PC-9 (cell line): ENCODE measurements at regions not wholly inside any gene's neighbourhood (a gene's known extent, or its start where the extent isn't known, plus 50 kb on each side); places are given as distances from the start of the nearest gene placed in this dataset.

Experiments used
- BruUV-seq: library from RNA; stranded (reverse); fragments of 400-500 nt; replicated peaks from 2 replicates; lab custom pipeline; 2021; lab: Mats Ljungman, UMichigan
- CTCF ChIA-PET: fragments of 300-600 bp; sonication (Branson Sonifier 250); formaldehyde crosslinking; loops from one replicate; lab custom pipeline; 2022; ENCODE audit warnings: antibody characterized with exemption; lab: Charles Lee
- POLR2A ChIA-PET: fragments of 300-600 bp; sonication (Branson Sonifier 250); formaldehyde crosslinking; loops from one replicate; lab custom pipeline; 2022; ENCODE audit warnings: antibody characterized with exemption; ENCODE audit not compliant: unreplicated experiment; lab: Charles Lee
- DNase-seq, 2 experiments: peaks; one replicate each; pipeline versions ENCODE4 v3.0.0 to v3.0.0-alpha.2; 2015 to 2022; ENCODE audit warnings: mixed read lengths in 1 of 2
- H2AFZ ChIP-seq: fragments of 200-600 bp; sonication (generic); 2 replicates; pipeline ENCODE4 v1.8.1; 2017; ENCODE audit warnings: antibody characterized with exemption
- H3F3A ChIP-seq: fragments of 200-600 bp; sonication (generic); 2 replicates; pipeline ENCODE4 v1.8.1; 2017; ENCODE audit warnings: antibody characterized with exemption, mild to moderate bottlenecking, low read depth; ENCODE audit not compliant: insufficient read depth
- H3K27ac ChIP-seq: fragments of 200-600 bp; sonication (generic); 2 replicates; pipeline ENCODE4 v1.6.1; 2016; ENCODE audit warnings: mixed run types
- H3K27me3 ChIP-seq: fragments of 200-600 bp; sonication (generic); 2 replicates; pipeline ENCODE4 v1.6.1; 2016; ENCODE audit warnings: low read depth, mixed run types; ENCODE audit not compliant: insufficient read depth
- H3K36me3 ChIP-seq: fragments of 200-600 bp; sonication (generic); 2 replicates; pipeline ENCODE4 v1.6.1; 2016; ENCODE audit warnings: low read depth, mixed run types
- H3K4me1 ChIP-seq: fragments of 200-600 bp; sonication (generic); replicated peaks from 2 replicates; pipeline ENCODE4 v1.6.1; 2016; ENCODE audit warnings: mixed run types; ENCODE audit not compliant: insufficient read depth
- H3K4me2 ChIP-seq: fragments of 200-600 bp; sonication (generic); 2 replicates; pipeline ENCODE4 v1.6.1; 2017; ENCODE audit warnings: mixed run types
- H3K4me3 ChIP-seq: fragments of 200-600 bp; sonication (generic); 2 replicates; pipeline ENCODE4 v1.6.1; 2016; ENCODE audit warnings: mixed run types
- H3K79me2 ChIP-seq: fragments of 200-600 bp; sonication (generic); 2 replicates; pipeline ENCODE4 v1.6.1; 2017; ENCODE audit warnings: low read depth, mixed run types
- H3K9me2 ChIP-seq: fragments of 200-600 bp; sonication (generic); 2 replicates; pipeline ENCODE4 v1.8.1; 2017; ENCODE audit warnings: mild to moderate bottlenecking; ENCODE audit not compliant: insufficient read depth
- H3K9me3 ChIP-seq: fragments of 200-600 bp; sonication (generic); 2 replicates; pipeline ENCODE4 v1.8.1; 2016; ENCODE audit warnings: low read depth; ENCODE audit not compliant: insufficient read depth
- H4K20me1 ChIP-seq: fragments of 200-600 bp; sonication (generic); 2 replicates; pipeline ENCODE4 v1.8.1; 2017; ENCODE audit not compliant: insufficient read depth
- CTCF ChIP-seq: fragments of 200-600 bp; sonication (generic); conservative IDR thresholded peaks from 2 replicates; pipeline ENCODE4 v1.6.1; 2017; ENCODE audit warnings: mixed run types, antibody characterized with exemption, mild to moderate bottlenecking, moderate library complexity
- EZH2 ChIP-seq: fragments of 200-600 bp; sonication (generic); IDR thresholded peaks from 2 replicates; pipeline ENCODE4 v1.8.0; 2017; ENCODE audit warnings: antibody characterized with exemption, low read depth
- intact Hi-C: fragments of 100-400 bp; cut with micrococcal nuclease; formaldehyde crosslinking; loops from one replicate; pipeline ENCODE4 v1.10.0; 2022; ENCODE audit not compliant: unreplicated experiment

- Histone ChIP-seq H3K4me2 (no peak overlapping the region), H3K4me1 (no peaks in the 10 kb centered on the region), H3K27me3 (no peaks in the 10 kb centered on the region), H3K9me2 (no peaks in the 10 kb centered on the region), H3K9me3 (no peaks in the 10 kb centered on the region; the same call in 1 of the 2 replicates), H3F3A (peaks cover 18% of the 10 kb centered on the region), H3K4me3 (no peak overlapping the region), H2AFZ (no peak overlapping the region), H3K79me2 (peaks cover 20% of the 10 kb centered on the region; the same call in 1 of the 2 replicates), H3K36me3 (peaks cover 48% of the 10 kb centered on the region), H3K27ac (no peak overlapping the region), H4K20me1 (peaks cover 4% of the 10 kb centered on the region; the same call in 1 of the 2 replicates)
- ChIA-PET POLR2A (no interaction called here), CTCF (interaction anchor here (0.7 kb wide), 1 partner anchor 441 kb away, joined by 4 read pairs; no protein-coding TSS in a partner anchor)
- BruUV-seq, result no TSS peak
- DNase-seq, result no peak
- TF ChIP-seq EZH2, result no peak
- no peak for TF ChIP-seq CTCF
- intact Hi-C loops, result no loop called here
Observed at GRCh38 chr12:124472690-124473279, 94.6 kb downstream of the NCOR2 start.

GRCh38 chr12:124471828-124472227 is 95.6 kb downstream of the NCOR2 start:
- peaks cover 41% of the 10 kb centered on the region for H3K36me3 ChIP-seq

GRCh38 chr12:124470806-124471205 is 96.6 kb downstream of the NCOR2 start:
- no TSS peak for BruUV-seq
- peaks cover 13% of the 10 kb centered on the region; the same call in 1 of the 2 replicates for H3K79me2 ChIP-seq
- H2AFZ ChIP-seq, result no peak overlapping the region
- H3K4me2 ChIP-seq, result no peak overlapping the region
- no peaks in the 10 kb centered on the region for H3K9me2 ChIP-seq
- intact Hi-C loops, result no loop called here
- peaks cover 22% of the 10 kb centered on the region; the same call in 1 of the 2 replicates for H3F3A ChIP-seq
- H4K20me1 ChIP-seq, result no peaks in the 10 kb centered on the region
- H3K4me3 ChIP-seq, result no peak overlapping the region
- POLR2A ChIA-PET, result no interaction called here
- peaks cover 38% of the 10 kb centered on the region for H3K36me3 ChIP-seq
- TF ChIP-seq EZH2, result no peak
- TF ChIP-seq CTCF, result no peak
- CTCF ChIA-PET, result no interaction called here
- DNase-seq, result no peak
- no peaks in the 10 kb centered on the region for H3K4me1 ChIP-seq
- H3K27ac ChIP-seq, result no peak overlapping the region
- H3K9me3 ChIP-seq, result no peaks in the 10 kb centered on the region; the same call in 1 of the 2 replicates
- no peaks in the 10 kb centered on the region for H3K27me3 ChIP-seq

More at GRCh38 chr12:124471828-124472227, 95.6 kb downstream of the NCOR2 start:
- H4K20me1 ChIP-seq, result 0 out of 2 replicates have a peak, but pooled peaks cover 4% of the 10 kb centered on the region
- ChIA-PET POLR2A (no interaction called here), CTCF (no interaction called here)
- no peaks in the 10 kb centered on the region for H3K27me3 ChIP-seq
- TF ChIP-seq EZH2 (no peak), CTCF (no peak)
- H3K4me3 ChIP-seq, result no peak overlapping the region
- no peak overlapping the region for H3K27ac ChIP-seq
- H3K79me2 ChIP-seq, result peaks cover 20% of the 10 kb centered on the region; the same call in 1 of the 2 replicates
- H3K4me1 ChIP-seq, result no peaks in the 10 kb centered on the region
- no peaks in the 10 kb centered on the region for H3K9me2 ChIP-seq
- intact Hi-C loops, result no loop called here
- H3F3A ChIP-seq, result peaks cover 17% of the 10 kb centered on the region; the same call in 1 of the 2 replicates
- no peak for DNase-seq
- no TSS peak for BruUV-seq
- no peak overlapping the region for H2AFZ ChIP-seq
- no peaks in the 10 kb centered on the region; the same call in 1 of the 2 replicates for H3K9me3 ChIP-seq
- H3K4me2 ChIP-seq, result no peak overlapping the region
